SH-SY5Y (cell line): ENCODE measurements at regions not wholly inside any gene's neighbourhood (a gene's known extent, or its start where the extent isn't known, plus 50 kb on each side); places are given as distances from the start of the nearest gene placed in this dataset.

Experiments
- GATA2 ChIP-seq: IDR thresholded peaks from 2 replicates; pipeline ENCODE4 v1.6.1; 2011; ENCODE audit warnings: mild to moderate bottlenecking, low read depth, low read length
- GATA3 ChIP-seq: IDR thresholded peaks from 2 replicates; pipeline ENCODE4 v1.6.1; 2011; ENCODE audit warnings: low read depth, mild to moderate bottlenecking, low read length, moderate library complexity

GRCh38 chr1:218942431-218942830 lies 231.2 kb upstream of the LYPLAL1 start:
- TF ChIP-seq GATA2 (no peak), GATA3 (no peak)
